ENCODE measurements at regions not wholly inside any gene's neighbourhood (a gene's known extent, or its start where the extent isn't known, plus 50 kb on each side); places are given as distances from the start of the nearest gene placed in this dataset.

GRCh38 chr22:27259433-27259832 lies 542.1 kb downstream of the MN1 start:
- POLR2A ChIA-PET (ENCODE audit: low non-redundant PET): no interaction called here
- intact Hi-C loops (cut with micrococcal nuclease; ENCODE audit: unreplicated experiment): no loop called here
- Histone ChIP-seq H3K27me3 (replicated peaks; ENCODE audit: insufficient read depth, low read depth, low read length, poor library complexity) (no peaks in the 10 kb centered on the region), H3K4me3 (ENCODE audit: low read depth, low read length, poor library complexity, severe bottlenecking) (no peak overlapping the region), H3K9me3 (ENCODE audit: low read depth, low read length, poor library complexity, severe bottlenecking) (peaks cover 5% of the 10 kb centered on the region), H3K4me1 (ENCODE audit: insufficient read depth, low read length, poor library complexity, severe bottlenecking) (no peaks in the 10 kb centered on the region), H3K27ac (ENCODE audit: low read depth, low read length, poor library complexity, severe bottlenecking) (no peak overlapping the region), H3K36me3 (ENCODE audit: insufficient read depth, low read length, poor library complexity, severe bottlenecking) (no peaks in the 10 kb centered on the region)
- TF ChIP-seq CTCF (conservative IDR thresholded peaks at IDR 0.05; ENCODE audit: low read depth, low read length) (no peak), EZH2 (IDR thresholded peaks at IDR 0.05; ENCODE audit: borderline replicate concordance, low read depth, low read length, poor library complexity, severe bottlenecking) (no peak)
- BruUV-seq (replicated peaks): no TSS peak
- no peak for DNase-seq (ENCODE audit: low spot score)
- CTCF ChIA-PET: no interaction called here

GRCh38 chr22:27260087-27260698 lies 541.4 kb downstream of the MN1 start:
- Histone ChIP-seq H3K9me3 (ENCODE audit: low read depth, low read length, poor library complexity, severe bottlenecking) (peaks cover 5% of the 10 kb centered on the region), H3K27me3 (replicated peaks; ENCODE audit: insufficient read depth, low read depth, low read length, poor library complexity) (no peaks in the 10 kb centered on the region), H3K4me3 (ENCODE audit: low read depth, low read length, poor library complexity, severe bottlenecking) (no peak overlapping the region), H3K4me1 (ENCODE audit: insufficient read depth, low read length, poor library complexity, severe bottlenecking) (no peaks in the 10 kb centered on the region), H3K27ac (ENCODE audit: low read depth, low read length, poor library complexity, severe bottlenecking) (no peak overlapping the region), H3K36me3 (ENCODE audit: insufficient read depth, low read length, poor library complexity, severe bottlenecking) (no peaks in the 10 kb centered on the region)
- no TSS peak for BruUV-seq (replicated peaks)
- no peak for DNase-seq (ENCODE audit: low spot score)
- TF ChIP-seq EZH2 (IDR thresholded peaks at IDR 0.05; ENCODE audit: borderline replicate concordance, low read depth, low read length, poor library complexity, severe bottlenecking): no peak
- no peak for TF ChIP-seq CTCF (conservative IDR thresholded peaks at IDR 0.05; ENCODE audit: low read depth, low read length)
- CTCF ChIA-PET: no interaction called here
- POLR2A ChIA-PET (ENCODE audit: low non-redundant PET): no interaction called here
- intact Hi-C loops (cut with micrococcal nuclease; ENCODE audit: unreplicated experiment): no loop called here

GRCh38 chr22:27262361-27262760 lies 539.2 kb downstream of the MN1 start:
- H3K27ac ChIP-seq (ENCODE audit: low read depth, low read length, poor library complexity, severe bottlenecking): no peak overlapping the region
- TF ChIP-seq CTCF (conservative IDR thresholded peaks at IDR 0.05; ENCODE audit: low read depth, low read length): no peak
- no peak for TF ChIP-seq EZH2 (IDR thresholded peaks at IDR 0.05; ENCODE audit: borderline replicate concordance, low read depth, low read length, poor library complexity, severe bottlenecking)
- no peaks in the 10 kb centered on the region for H3K9me3 ChIP-seq (ENCODE audit: low read depth, low read length, poor library complexity, severe bottlenecking)
- H3K27me3 ChIP-seq (replicated peaks; ENCODE audit: insufficient read depth, low read depth, low read length, poor library complexity): no peaks in the 10 kb centered on the region
- no TSS peak for BruUV-seq (replicated peaks)
- no peaks in the 10 kb centered on the region for H3K4me1 ChIP-seq (ENCODE audit: insufficient read depth, low read length, poor library complexity, severe bottlenecking)
- CTCF ChIA-PET: no interaction called here
- intact Hi-C loops (cut with micrococcal nuclease; ENCODE audit: unreplicated experiment): no loop called here
- no peak overlapping the region for H3K4me3 ChIP-seq (ENCODE audit: low read depth, low read length, poor library complexity, severe bottlenecking)
- no peaks in the 10 kb centered on the region for H3K36me3 ChIP-seq (ENCODE audit: insufficient read depth, low read length, poor library complexity, severe bottlenecking)
- no peak for DNase-seq (ENCODE audit: low spot score)
- POLR2A ChIA-PET (ENCODE audit: low non-redundant PET): no interaction called here

All from A673 (cell line).